GM03348 (cell line): ENCODE measurements at regions not wholly inside any gene's neighbourhood (a gene's known extent, or its start where the extent isn't known, plus 50 kb on each side); places are given as distances from the start of the nearest gene placed in this dataset.
"Not testable (repeated sequence)": the region's sequence is repeated elsewhere in the genome, so short reads cannot be mapped to it uniquely, and the experiment has no call there.

Experiments used
- DNase-seq: peaks from one replicate; pipeline ENCODE4 v3.0.0; 2012; ENCODE audit warnings: low spot score

DNA sequence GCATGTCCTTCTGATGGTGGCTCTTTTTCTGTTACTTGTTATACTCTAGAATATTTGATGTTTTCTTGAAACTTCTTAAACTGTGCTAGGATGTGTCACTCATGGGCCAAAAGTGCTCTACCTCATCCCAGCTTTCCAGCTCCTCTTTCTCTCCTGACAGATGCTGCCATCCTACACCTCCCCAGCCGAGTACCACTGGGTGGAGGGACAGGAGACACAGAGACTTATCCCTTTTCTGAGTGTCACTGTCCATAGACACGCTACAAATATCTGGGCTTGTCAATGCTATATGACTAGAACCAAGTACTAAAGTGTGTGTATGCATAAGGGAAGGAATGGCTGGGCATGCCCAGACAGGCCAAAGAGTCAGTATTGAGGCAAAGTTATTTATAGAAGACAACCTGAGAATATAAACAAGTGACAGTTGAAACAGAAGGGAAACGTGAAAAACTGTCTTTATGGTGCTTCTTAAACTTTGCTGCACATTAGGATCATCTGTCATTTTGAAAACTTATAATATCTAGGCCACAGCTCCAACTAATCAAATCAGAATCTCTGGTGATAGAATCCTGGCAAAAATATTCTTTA, 188.0 kb downstream of the CARTPT start:
- no peak for DNase-seq

DNA sequence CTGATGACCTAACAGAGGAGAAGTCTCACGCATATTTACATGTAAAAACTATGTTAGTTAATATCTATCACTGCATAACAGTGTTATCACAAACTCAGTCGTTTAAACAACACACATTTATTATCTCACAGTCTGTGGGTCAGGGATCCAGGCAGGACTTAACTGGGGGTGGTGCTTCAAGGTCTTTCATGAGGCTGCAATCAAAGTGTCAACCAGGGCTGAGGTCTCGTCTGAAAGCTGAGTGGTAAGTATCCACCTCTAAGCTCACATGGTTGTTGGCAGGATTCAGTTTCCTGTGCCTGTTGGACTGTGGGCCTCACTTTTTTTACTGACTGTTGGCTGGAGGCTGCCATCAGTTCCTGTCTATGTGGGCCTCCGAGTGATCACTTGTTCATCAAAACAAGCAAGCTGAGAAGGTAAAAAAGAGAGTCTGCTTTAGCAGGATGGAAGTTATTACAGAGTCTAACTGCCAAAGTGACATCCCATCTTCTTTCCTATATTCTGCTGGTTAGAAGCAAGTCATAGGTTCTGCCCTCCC, 188.6 kb downstream of the CARTPT start:
- DNase-seq: no peak

DNA sequence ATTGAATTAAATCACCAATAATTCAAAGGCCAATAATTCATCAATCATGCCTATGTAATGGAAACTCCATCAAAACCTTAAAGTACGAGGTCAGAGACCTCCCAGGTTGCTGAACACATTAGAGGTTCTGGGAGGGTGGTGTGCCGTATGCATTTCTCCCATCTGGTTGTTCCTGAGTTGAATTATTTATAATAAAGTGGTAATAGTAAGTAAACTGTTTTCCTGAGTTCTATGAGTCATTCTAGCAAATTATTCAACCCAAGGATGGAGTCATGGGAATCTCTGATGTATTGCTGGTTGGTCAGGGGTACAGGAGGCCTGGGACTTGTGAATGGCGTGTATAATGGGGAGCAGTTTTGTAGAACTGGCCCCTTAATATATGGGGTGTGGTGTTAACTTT, 191.7 kb downstream of the CARTPT start:
- DNase-seq: no peak

DNA sequence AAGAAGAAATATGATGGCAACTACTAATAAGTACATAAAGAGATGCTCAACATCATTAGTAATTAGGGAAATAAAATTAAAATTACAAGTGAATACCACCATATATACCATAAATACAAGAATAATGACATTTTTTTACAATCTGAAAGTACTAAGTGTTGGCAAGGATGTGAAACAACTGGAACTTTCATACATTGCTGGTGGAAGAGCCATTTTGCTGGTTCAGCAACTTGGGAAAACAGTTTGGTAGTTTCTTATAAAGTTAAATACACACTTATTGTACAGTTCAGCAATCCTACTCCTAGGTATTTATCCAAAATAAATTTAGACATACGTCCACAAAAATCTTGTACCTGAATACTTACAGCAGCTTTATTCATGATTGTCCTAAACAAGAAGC, 192.9 kb downstream of the CARTPT start:
- DNase-seq: no peak

DNA sequence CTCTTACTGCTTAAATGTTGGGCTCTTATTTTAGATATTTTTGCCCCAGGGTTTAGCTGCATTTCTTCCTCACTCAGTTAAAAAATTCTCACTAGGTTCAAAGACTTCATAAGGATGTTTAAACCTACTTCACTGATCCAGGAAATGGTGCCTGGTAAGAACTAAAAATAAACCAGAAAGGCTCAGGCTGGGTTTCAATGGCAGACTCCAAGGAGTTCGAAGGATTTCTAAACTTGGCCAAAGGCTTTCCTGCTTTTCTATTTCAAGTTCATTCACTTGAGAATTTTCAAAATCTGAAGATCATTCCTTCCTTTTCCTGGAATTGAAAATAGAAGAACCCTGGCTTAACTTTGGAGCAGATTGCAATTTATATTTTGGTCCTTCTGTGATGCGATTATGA, 193.0 kb upstream of the MAP1B start:
- no peak for DNase-seq

DNA sequence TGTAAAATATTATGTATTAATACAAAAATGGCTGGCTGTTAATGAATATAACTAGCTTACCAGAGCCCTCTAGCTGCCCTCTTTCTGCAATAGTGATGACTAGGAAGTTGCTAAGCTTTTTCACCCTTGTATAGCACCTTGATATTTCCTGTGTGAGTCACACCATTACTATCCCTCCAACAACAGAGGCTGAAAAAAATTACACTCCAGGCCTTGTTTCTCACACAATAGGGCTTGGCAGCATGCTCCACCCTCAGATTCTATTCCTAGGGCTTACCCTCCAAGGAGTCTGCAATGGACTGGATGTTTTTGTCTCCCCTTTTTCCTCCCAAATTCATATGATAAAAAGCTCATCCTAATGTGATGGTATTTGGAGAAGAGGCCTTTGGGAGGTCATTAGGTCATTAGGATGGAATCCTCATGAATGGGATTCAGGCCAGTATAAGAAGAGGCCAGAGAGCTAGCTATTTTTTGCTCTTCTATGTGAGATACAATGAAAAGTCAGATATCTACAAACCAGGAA, 184.6 kb upstream of the MAP1B start:
- peak; percentile 63 for DNase-seq

DNA sequence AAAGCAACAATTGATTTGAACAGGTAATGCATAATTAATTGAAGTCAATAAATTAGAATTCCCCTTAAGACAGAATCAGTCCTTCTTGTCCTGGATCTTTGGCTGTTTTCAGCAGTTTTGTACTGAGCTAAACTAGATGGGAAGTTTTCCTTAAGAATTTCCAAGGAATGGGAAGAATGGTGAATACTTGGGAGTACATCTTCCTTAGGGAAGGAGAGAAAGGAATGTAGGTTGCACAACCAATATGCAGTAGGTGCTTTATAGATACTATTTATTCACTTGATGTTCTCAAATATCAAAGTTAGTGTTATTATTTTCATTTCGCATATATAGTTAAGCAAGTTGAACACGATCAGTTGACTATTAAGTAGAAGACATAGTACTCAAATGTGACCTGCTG, 183.5 kb upstream of the MAP1B start:
- no peak for DNase-seq

DNA sequence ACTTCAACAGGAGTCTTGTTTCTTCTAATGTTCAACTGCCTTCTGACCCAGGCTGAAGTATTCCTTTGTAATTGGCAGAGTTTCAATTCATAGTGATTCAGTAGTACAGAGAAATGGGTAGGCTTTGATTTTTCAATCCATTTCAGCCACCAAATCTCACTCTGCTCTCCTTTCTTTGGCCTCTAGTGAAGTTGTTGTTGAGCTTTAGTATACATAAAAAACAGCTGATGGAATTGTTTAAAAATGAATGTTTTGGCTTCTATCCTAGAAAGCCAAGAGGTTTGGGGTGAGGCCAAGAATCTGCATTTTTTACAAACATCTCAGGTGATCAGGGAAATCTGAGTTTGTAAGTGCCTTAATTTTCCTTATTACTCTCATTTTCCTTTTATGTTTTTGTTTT, 182.9 kb upstream of the MAP1B start:
- no peak for DNase-seq

DNA sequence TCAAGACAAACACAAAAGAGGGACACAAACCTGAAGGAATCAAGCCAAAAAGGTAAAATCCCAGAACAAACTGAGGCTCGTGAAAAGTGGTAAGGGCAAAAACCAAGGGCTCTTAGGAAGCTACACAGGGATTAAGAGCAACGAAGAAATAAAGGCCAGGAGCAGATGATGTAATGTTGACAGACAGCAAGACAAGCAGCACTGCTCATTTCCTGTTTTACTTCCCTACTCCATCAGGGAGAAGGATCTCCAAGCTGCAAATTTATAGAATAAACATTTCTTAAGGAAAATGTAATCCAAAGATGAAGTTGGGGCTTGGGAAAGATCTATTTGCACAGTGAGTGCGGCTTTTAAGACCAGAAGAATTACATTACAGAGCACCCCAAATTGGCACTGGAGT, 182.3 kb upstream of the MAP1B start:
- DNase-seq: peak; percentile 33

DNA sequence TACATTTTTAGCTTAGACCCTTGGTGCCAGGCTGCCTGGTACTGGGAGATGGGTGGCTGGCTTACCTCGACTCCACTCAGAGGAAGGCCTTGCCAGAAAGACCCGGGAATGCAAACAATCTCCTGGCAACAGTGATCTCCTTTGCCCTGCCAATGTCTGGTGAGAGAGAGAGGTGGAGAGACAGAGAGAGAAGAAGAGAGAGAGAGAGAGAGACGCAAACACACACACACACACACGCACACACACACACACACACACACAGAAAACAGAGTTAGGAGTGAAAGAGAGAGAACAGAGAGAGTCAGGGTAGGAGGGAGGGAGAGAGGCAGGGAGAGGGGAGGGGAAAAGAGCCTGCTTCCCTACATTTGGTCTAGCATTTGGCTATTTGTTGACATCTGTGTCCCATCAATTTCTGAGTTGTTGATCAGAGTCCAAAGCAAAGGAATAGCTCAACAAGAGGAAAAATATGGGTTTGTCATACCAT, 181.6 kb upstream of the MAP1B start:
- DNase-seq: peak; percentile 26

DNA sequence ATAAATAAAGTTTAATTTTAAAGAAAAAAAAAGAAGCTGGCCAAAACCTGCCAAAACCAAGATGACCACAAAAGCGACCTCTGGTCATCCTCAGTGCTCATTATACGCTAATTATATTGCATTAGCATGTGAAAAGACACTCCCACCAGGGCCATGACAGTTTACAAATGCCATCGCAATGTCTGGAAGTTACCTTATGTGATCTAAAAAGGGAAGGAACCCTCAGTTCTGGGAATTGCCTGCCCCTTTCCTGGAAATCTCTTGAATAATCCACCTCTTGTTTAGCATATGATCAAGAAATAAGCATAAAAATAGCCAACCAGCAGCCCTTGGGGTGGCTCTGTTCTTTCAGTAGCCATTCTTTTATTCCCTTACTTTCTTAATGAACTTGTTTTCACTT, 178.3 kb upstream of the MAP1B start:
- no peak for DNase-seq

DNA sequence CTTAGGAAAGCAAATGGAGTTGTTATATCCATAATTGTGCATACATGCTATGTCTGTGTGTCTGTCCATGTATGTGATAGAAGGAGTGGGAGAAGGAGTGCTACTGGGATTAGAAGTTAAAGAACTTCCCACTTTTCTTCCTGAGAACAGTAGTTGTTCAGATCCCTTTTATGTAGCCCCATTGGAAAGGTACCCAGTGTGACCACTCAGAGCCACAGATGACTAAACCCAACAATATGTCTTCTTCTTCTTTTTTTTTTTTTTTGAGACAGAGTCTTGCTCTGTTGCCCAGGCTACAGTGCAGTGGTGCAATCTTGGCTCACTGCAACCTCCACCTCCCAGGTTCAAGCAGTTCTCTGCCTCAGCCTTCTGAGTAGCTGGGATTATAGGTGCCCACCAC, 176.7 kb upstream of the MAP1B start:
- not testable (repeated sequence) for DNase-seq

DNA sequence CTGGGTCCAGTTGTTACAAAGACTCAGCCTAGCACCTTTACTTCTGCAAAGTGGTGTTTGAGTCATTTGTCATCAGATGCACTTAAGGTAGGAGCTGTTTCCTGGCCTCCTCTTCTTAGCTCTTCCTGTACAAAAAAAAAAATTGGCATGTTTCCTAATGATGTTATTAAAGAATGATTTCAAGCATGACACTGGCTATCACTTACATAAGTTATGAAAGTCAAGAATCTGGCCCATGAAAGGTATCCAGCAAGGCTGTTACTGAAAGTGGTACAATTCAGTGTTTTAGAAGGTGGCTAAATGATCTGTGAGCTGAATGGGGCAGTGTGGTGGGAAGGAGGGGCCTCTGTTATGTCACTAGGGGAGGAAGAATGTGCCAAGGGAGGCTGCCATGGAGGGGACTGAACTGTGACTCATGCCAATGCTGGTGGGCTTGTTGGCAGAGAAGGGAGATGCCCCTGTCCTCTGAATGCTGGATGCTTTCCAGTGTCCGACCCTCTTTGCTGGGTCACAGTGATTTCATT, 175.1 kb upstream of the MAP1B start:
- DNase-seq: no peak

DNA sequence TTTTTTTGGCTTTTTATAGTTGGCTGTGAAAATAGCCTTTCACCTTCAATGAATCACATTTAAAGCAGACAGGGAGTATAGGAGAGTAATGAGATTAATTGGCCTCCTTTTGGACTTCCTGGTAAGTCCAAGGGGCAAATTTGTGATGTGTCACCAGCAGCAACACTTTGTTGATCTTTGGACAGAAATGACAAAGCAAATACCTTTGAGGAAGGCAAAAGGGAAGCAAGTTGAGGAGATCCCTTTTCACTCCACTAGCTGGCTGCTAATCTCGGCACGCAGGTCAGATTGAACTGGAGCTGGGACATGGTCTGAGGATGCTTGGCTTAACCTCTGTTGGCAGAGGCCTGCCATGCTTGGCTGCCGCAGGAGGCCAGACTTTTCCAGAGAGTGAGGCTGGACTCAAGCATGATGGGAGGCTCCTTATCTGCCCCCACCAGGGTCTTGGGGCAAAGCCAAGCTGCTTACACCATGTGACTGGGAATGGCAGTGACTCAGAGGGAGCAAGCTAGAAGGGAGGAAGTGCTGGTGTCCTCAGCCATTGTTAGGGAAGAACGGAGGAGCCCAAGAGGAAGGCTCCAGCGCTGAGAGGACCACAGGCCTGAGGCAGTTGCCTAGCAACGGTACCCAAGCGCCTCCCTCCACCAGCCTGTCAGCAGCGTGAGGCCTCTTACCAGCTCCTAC, 174.5 kb upstream of the MAP1B start:
- peak; percentile 58 for DNase-seq

DNA sequence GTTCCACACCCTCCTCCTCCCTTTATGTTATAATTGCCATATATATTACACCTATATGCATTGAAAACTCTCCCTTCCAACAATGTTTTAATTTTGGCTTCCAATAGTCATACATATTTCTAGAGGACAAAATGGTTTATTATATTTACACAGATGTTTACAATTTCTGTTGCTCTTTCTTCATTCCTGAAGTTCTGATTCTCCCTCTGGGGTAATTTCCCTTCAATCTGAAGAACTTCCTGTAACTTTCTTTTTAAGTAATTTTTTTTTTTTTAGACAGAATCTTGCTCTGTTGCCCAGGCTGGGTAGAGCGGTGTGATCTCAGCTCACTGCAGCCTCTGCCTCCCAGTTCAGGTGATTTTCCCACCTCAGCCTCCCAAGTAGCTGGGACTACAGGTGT, 173.0 kb upstream of the MAP1B start:
- no peak for DNase-seq

DNA sequence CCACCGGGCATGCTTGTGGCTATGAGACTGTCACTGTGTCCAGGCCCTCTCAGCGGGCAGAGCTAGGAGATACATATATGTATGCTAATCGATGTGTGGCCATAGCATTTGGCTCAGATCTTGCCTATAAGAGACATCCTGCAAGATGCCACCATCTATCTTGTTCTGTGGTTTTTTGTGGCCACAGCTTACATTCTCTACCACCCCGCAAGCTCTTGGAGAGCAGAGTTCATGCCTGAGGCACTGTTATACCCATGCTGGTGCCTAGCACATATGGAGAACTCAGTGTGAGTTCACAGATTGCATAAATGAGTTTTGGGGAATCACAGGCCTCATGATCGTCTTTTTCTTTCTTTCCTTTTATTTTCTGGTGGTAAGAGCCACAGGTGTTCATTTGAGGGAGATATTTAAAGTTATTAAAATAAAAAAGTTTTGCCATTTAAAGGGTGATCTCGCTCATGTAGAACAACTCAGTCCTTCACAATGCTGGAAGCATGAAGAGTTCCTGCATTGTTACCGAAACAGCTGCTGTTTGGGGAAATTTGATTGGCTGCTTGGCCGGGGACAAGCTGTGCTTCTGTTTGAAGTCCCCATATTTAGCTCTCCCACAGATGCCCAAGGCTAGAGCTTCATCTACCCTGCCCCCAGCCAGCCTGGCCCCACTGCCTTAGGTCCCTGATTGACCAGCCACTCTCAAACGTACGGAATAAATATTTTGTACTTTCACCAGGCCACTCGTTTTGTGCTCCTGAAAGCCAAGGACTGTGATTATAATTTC, 169.2 kb upstream of the MAP1B start:
- DNase-seq: no peak

DNA sequence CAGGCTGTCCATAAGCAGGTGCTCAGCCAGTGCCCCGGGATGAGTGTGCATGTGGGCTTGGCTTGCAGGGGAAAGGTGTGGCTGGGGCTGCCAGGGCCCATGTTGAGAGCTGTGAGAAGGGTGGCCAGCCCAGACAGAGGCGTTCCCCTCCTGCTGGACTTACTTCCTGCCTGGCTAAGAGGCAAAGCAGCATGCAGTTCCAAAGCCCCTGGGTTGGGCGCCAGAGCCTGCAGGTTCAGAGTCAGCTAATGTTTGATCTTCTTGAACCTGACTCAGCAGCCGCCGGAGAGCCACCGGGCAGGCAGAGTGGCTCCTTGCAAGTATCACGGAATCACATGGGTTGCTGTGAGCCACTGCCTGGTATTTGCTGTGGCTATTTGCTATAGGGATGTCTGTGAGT, 168.4 kb upstream of the MAP1B start:
- DNase-seq: no peak

DNA sequence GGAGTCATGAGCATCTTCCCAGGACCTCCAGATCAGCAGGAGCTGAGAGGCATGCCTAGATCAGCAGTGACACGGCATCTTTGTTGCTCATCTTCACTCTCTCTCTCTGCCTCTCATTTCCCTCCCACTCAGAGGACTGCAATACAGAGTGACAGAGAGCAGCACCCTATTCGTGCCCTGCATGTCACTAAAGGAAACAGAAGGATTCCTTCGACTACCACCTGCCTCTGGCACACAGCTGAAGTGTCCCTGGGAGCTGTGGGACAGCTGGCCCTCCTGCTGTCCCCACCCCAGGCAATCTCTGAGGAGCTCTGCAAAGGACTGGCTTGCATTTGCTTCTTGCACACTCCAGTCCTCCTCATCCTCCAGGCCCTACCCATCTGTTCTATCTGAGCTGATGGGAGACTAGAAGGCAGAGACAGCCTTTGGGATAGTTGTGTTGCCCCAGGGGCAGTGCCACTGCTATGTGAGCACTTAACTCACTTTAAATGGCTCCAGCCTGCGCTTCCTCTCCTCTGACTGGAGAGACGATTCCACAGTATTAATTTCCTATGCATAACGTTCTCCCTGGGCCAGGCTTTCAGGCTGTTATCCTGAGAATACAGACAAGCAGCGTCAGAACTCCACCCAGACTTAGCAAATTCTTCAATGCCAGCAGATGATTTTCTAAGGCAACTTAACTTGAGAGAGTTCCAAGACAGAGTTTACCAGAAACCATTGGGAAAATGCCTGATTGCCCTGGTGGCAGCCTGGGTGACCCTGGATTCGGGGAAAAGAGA, 167.6 kb upstream of the MAP1B start:
- DNase-seq: no peak

DNA sequence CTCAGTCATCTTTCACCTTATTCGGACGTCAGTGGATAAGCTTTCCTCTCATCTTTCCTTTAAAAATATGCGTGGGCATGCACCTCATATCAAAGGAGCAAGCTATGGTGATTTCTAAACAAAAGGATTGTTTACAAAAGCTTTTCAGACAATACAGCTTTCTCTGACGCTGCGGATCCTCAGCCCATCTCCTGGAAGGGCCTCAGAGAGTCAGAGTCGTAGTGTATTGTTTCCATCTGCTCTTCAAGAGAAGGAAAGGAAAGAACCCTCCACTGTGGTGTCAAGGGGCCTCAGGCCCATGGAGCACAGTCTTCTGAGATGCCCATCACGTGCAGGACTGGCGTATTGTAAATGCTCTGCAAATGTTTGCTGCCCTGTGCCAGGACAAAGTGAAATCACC, 163.4 kb upstream of the MAP1B start:
- no peak for DNase-seq

DNA sequence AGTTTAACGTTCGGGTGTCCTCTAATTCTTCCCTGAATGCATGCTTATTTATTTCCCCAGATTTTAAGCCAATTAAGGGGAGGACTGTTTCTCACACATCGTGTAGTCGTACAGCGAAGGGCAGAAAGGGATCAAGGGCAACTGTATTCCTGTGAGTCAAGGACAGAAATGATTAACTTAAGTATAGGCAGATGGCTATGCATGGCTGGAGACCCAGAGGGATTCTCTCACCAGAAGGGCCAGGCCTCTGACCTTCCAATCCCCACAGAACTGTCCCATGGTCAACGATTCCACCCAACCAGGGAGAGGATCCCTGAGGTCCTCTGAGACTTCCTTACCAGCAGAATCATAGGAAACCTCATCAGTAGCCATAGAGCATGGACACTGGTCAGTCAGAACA, 161.8 kb upstream of the MAP1B start:
- no peak for DNase-seq

DNA sequence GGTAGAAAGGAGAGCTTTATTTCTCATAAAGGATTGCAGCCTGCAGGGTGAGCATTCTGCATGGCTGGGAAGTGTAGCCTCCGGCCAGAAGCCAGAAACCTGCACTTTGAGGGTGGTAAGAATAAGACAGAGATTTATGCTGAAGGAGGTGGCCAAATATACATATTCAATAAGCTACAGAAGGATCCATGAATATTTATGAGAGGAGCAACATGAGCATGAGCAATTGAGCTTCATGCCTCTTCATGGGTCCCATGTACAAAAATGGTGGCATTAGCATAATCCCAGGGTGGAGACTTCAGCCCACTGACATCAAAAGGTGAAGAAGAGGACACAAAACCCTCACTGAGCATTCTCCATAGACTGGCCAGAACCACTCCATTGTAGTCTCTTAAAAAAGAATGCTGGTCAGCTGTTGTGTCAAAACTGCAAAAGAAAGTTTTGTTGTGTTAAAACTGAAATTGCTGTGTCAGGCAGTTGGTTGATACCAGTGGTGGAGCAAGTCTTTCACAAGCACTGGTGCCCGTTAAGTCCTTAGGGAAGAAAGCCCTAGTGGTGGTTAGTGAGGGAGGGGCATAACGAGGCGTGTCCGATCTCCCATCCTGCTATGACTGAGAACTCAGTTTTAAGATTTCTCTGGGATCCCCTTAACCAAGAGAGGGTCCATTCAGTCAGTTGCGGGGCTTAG, 160.8 kb upstream of the MAP1B start:
- DNase-seq: no peak
